Endothelial cell of umbilical vein (primary cell): ENCODE measurements at regions not wholly inside any gene's neighbourhood (a gene's known extent, or its start where the extent isn't known, plus 50 kb on each side); places are given as distances from the start of the nearest gene placed in this dataset.

Source experiments
- BruUV-seq: library from RNA; stranded (reverse); fragments of 400-500 nt; replicated peaks from 2 replicates; lab custom pipeline; 2021; lab: Mats Ljungman, UMichigan
- CTCF ChIA-PET: fragments of 300-600, 350-600 bp; sonication (Branson Sonifier 250); formaldehyde crosslinking; loops from one replicate; lab custom pipeline; 2021; ENCODE audit warnings: antibody characterized with exemption, inconsistent platforms; lab: Charles Lee
- POLR2A ChIA-PET: fragments of 300-600, 350-600 bp; sonication (Branson Sonifier 250); formaldehyde crosslinking; loops from one replicate; lab custom pipeline; 2021; ENCODE audit warnings: antibody characterized with exemption, inconsistent platforms; lab: Charles Lee
- DNase-seq: peaks from one replicate; pipeline ENCODE4 v3.0.0-alpha.2; 2011; ENCODE audit warnings: low read depth, low spot score
- FAIRE-seq: peaks from 2 replicates; lab custom pipeline; 2011; peaks lifted over from hg19 to GRCh38; lab: Jason Lieb, UNC
- H2AFZ ChIP-seq: 2 replicates; pipeline ENCODE4 v1.6.0; 2012; ENCODE audit warnings: low read depth, low read length, control low read depth, inconsistent platforms
- H3K27ac ChIP-seq: 2 replicates; pipeline ENCODE4 v1.5.1; 2011; ENCODE audit warnings: low read depth, mild to moderate bottlenecking, control low read depth, low read length, moderate library complexity; ENCODE audit not compliant: insufficient read depth
- H3K27me3 ChIP-seq, 2 experiments: 2 replicates each; pipeline versions ENCODE4 v1.6.0 to v1.6.1; 2011; ENCODE audit warnings: low read length in 2 of 2, mixed read lengths in 1 of 2; ENCODE audit not compliant: control insufficient read depth in 2 of 2, insufficient read depth in 2 of 2
- H3K36me3 ChIP-seq, 2 experiments: 2 replicates in 1 of 2; 3 replicates in 1 of 2; pipeline ENCODE4 v1.5.1; 2011; ENCODE audit warnings: low read length in 2 of 2, mild to moderate bottlenecking in 1 of 2, moderate library complexity in 1 of 2; ENCODE audit not compliant: control insufficient read depth in 2 of 2, insufficient read depth in 2 of 2; ENCODE audit errors: extremely low read depth in 1 of 2
- H3K4me1 ChIP-seq: 3 replicates; pipeline ENCODE4 v1.5.1; 2011; ENCODE audit warnings: mild to moderate bottlenecking, low read length; ENCODE audit not compliant: control insufficient read depth, insufficient read depth; ENCODE audit errors: extremely low read depth
- H3K4me2 ChIP-seq: 2 replicates; pipeline ENCODE4 v1.6.1; 2011; ENCODE audit warnings: low read length, control low read depth, mixed read lengths; ENCODE audit not compliant: insufficient read depth
- H3K4me3 ChIP-seq, 3 experiments: fragments of 200-600 bp in 1 of 3; sonication (generic), shearing (Covaris generic) in 1 of 3; replicated peaks in 1 of 3; 2 replicates each; pipeline ENCODE4 v1.5.1; 2011 to 2016; ENCODE audit warnings: control low read depth in 3 of 3, low read length in 3 of 3, mild to moderate bottlenecking in 2 of 3, inconsistent platforms in 1 of 3, low read depth in 1 of 3, moderate library complexity in 1 of 3; ENCODE audit not compliant: insufficient read depth in 1 of 3
- H3K79me2 ChIP-seq: 2 replicates; pipeline ENCODE4 v1.6.0; 2012; ENCODE audit warnings: low read length, inconsistent platforms; ENCODE audit not compliant: control insufficient read depth, insufficient read depth
- H3K9ac ChIP-seq: replicated peaks from 2 replicates; pipeline ENCODE3; 2011; ENCODE audit warnings: low read length, control low read depth; ENCODE audit not compliant: insufficient read depth; ENCODE audit errors: extremely low read depth
- H3K9me1 ChIP-seq: replicated peaks from 3 replicates; pipeline ENCODE4 v1.6.0; 2011; ENCODE audit warnings: mild to moderate bottlenecking, low read length; ENCODE audit not compliant: control insufficient read depth, insufficient read depth; ENCODE audit errors: extremely low read depth
- H3K9me3 ChIP-seq: replicated peaks from 2 replicates; pipeline ENCODE4 v1.5.1; 2012; ENCODE audit warnings: low read length, inconsistent platforms; ENCODE audit not compliant: control insufficient read depth, insufficient read depth
- H4K20me1 ChIP-seq: replicated peaks from 2 replicates; pipeline ENCODE3; 2011; ENCODE audit warnings: mild to moderate bottlenecking, low read length; ENCODE audit not compliant: control insufficient read depth, insufficient read depth; ENCODE audit errors: extremely low read depth
- EZH2 ChIP-seq: IDR thresholded peaks from 2 replicates; pipeline ENCODE4 v1.6.1; 2012; ENCODE audit warnings: borderline replicate concordance, low read depth, mild to moderate bottlenecking, moderate library complexity, low read length, inconsistent platforms; ENCODE audit not compliant: severe bottlenecking
- FOS ChIP-seq: IDR thresholded peaks from 2 replicates; pipeline ENCODE4 v1.6.1; 2011; ENCODE audit warnings: mild to moderate bottlenecking, low read length, moderate library complexity, borderline replicate concordance; ENCODE audit not compliant: insufficient read depth
- GATA2 ChIP-seq: IDR thresholded peaks from 2 replicates; pipeline ENCODE4 v1.7.0; 2011; ENCODE audit warnings: low read depth, mild to moderate bottlenecking, moderate library complexity, mixed read lengths, low read length; ENCODE audit not compliant: insufficient read length, insufficient read depth
- JUN ChIP-seq: IDR thresholded peaks from 2 replicates; pipeline ENCODE4 v1.6.1; 2011; ENCODE audit warnings: borderline replicate concordance, low read depth; ENCODE audit not compliant: insufficient read length, insufficient read depth
- MYC ChIP-seq: IDR thresholded peaks from one replicate; pipeline ENCODE4 v1.6.1; 2011; ENCODE audit warnings: mild to moderate bottlenecking, low read depth, low read length
- POLR2A ChIP-seq: IDR thresholded peaks from 2 replicates; pipeline ENCODE4 v1.6.1; 2012; ENCODE audit warnings: low read depth, mild to moderate bottlenecking, control low read depth, low read length
- POLR2AphosphoS5 ChIP-seq: IDR thresholded peaks from 2 replicates; pipeline ENCODE4 v1.6.1; 2012; ENCODE audit warnings: low read depth, mild to moderate bottlenecking, control low read depth, low read length, moderate library complexity; ENCODE audit not compliant: insufficient read depth
- dilution Hi-C: fragments of 300-500 bp; cut with MboI; formaldehyde crosslinking; loops from one replicate; pipeline ENCODE4 v1.15.0; 2019; ENCODE audit warnings: low sequenced_read_pairs; ENCODE audit not compliant: extremely low pct_ligation_motif_present
- intact Hi-C: fragments of 100-400 bp; cut with micrococcal nuclease; formaldehyde crosslinking; loops from one replicate; pipeline ENCODE4 v1.10.0; 2022
- TF ChIP-seq, protein P1 (sequence below): IDR thresholded peaks from 2 replicates; pipeline ENCODE4 v1.6.1; 2011; ENCODE audit not compliant: insufficient read depth, insufficient read length
- TF ChIP-seq, protein P2 (sequence below), 2 donors: IDR thresholded peaks; 1 replicate in 1 of 2; 2 replicates in 1 of 2; pipeline ENCODE4 v1.5.1; 2011; ENCODE audit warnings: low read length in 2 of 2, mild to moderate bottlenecking in 2 of 2, moderate library complexity in 2 of 2, control low read depth in 1 of 2, inconsistent platforms in 1 of 2, low read depth in 1 of 2; ENCODE audit not compliant: insufficient read depth in 1 of 2; ENCODE audit errors: extremely low read depth in 1 of 2

DNA sequence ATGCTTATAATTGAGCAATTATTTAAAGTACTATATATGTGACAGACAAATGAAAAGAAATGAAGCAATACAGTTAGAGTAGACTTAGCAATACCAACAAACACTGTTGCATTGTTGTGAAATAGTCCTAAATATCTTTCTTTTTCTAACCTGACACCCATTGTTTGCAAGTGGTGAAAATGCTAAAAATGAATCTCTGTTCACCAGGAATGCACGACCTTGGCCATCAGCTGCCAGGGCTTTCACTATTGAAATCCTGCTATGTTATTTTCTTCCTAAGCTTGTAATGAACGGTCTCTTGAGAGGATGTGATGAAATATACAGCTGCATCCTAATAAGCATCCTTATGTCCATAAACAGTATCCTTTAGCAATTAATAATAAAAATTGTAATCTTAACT, 136.2 kb upstream of the MGAT5 start:
- H2AFZ ChIP-seq: no peak overlapping the region
- dilution Hi-C loops: no loop called here
- peaks cover 20% of the 10 kb centered on the region for H3K79me2 ChIP-seq
- ChIA-PET CTCF (interaction anchor here (0.8 to 8.2 kb wide), 47 partner anchors 11 to 343 kb away, joined by 3 to 210 read pairs (median 6); partner anchors contain the start of gene MGAT5), POLR2A (interaction anchor here (1.1 to 1.4 kb wide), 2 partner anchors 126 to 294 kb away, joined by 3 to 4 read pairs; no protein-coding TSS in a partner anchor)
- no TSS peak for BruUV-seq
- intact Hi-C loops: loop anchor here (1.0 to 10.0 kb wide), 10 partner anchors 90 to 800 kb away; partner anchors contain the start of gene CCNT2
- no peaks in the 10 kb centered on the region for H3K9me3 ChIP-seq
- no peak overlapping the region for H3K4me3 ChIP-seq
- H3K9ac ChIP-seq: no peak overlapping the region
- no peak for FAIRE-seq
- no peak overlapping the region for H3K4me2 ChIP-seq
- H3K4me1 ChIP-seq: peaks cover 20% of the 10 kb centered on the region
- no peaks in the 10 kb centered on the region for H3K9me1 ChIP-seq
- no peak for DNase-seq
- peaks cover 0 to 3% of the 10 kb centered on the region in 2 experiments for H3K27me3 ChIP-seq
- no peaks in the 10 kb centered on the region for H3K36me3 ChIP-seq
- TF ChIP-seq EZH2 (no peak), MYC (no peak), POLR2AphosphoS5 (no peak), JUN (no peak), FOS (no peak), GATA2 (no peak), POLR2A (no peak)
- TF ChIP-seq, protein P1, sequence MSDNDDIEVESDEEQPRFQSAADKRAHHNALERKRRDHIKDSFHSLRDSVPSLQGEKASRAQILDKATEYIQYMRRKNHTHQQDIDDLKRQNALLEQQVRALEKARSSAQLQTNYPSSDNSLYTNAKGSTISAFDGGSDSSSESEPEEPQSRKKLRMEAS: no peak
- TF ChIP-seq, protein P2, sequence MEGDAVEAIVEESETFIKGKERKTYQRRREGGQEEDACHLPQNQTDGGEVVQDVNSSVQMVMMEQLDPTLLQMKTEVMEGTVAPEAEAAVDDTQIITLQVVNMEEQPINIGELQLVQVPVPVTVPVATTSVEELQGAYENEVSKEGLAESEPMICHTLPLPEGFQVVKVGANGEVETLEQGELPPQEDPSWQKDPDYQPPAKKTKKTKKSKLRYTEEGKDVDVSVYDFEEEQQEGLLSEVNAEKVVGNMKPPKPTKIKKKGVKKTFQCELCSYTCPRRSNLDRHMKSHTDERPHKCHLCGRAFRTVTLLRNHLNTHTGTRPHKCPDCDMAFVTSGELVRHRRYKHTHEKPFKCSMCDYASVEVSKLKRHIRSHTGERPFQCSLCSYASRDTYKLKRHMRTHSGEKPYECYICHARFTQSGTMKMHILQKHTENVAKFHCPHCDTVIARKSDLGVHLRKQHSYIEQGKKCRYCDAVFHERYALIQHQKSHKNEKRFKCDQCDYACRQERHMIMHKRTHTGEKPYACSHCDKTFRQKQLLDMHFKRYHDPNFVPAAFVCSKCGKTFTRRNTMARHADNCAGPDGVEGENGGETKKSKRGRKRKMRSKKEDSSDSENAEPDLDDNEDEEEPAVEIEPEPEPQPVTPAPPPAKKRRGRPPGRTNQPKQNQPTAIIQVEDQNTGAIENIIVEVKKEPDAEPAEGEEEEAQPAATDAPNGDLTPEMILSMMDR (IDR thresholded peaks at IDR 0.05; ENCODE audit: extremely low read depth in 1 of 2, insufficient read depth in 1 of 2, low read depth in 1 of 2, low read length in 2 of 2): no peak
- H3K27ac ChIP-seq: no peak overlapping the region
- H4K20me1 ChIP-seq: no peaks in the 10 kb centered on the region
